ENCODE measurements at regions not wholly inside any gene's neighbourhood (a gene's known extent, or its start where the extent isn't known, plus 50 kb on each side); places are given as distances from the start of the nearest gene placed in this dataset.
A peak's percentile ranks its signal among the peaks of the same experiment; 100 is the strongest.

DNA sequence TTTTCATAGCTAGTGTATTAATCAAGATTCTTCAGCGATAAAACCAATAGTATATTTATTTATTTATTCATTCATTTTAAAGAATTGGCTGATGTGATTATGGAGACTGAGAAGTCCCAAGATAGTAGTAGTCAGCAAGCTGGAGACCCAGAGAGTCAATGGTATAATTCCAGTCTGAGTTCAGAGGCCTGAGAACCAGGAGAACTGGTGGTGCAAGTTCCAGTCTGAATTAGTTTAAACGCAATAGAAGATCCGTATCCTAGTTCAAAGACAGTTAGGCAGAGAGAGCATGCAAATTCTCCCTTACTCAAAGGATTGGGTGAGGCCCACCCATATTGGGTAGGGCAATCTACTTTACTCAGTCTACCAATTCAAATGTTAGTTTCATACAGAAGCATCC is 364.2 kb upstream of the RPS23 start:
- no peaks in the 10 kb centered on the region for H3K27me3 Mint-ChIP-seq
- ChIA-PET CTCF (interaction anchor here (0.9 to 2.0 kb wide), 8 partner anchors 14 to 921 kb away, joined by 3 to 11 read pairs (median 4); no protein-coding TSS in a partner anchor), POLR2A (no interaction called here)
- no peak overlapping the region for H3K4me3 Mint-ChIP-seq
- H3K9me3 Mint-ChIP-seq: no peaks in the 10 kb centered on the region
- H3K27ac Mint-ChIP-seq: no peak overlapping the region
- intact Hi-C loops (cut with micrococcal nuclease): loop anchor here (5.0 to 10.0 kb wide), 3 partner anchors 150 to 922 kb away; no protein-coding TSS in a partner anchor
- DNase-seq (no peak), ATAC-seq (no peak)
- TF ChIP-seq CTCF (IDR thresholded peaks at IDR 0.05): no peak
- H3K4me1 Mint-ChIP-seq (ENCODE audit: low read depth): peaks cover 1% of the 10 kb centered on the region
- H3K36me3 Mint-ChIP-seq (ENCODE audit: low read depth): no peaks in the 10 kb centered on the region

- POLR2A ChIA-PET: no interaction called here
- TF ChIP-seq CTCF (IDR thresholded peaks at IDR 0.05): peak; percentile 65
- intact Hi-C loops (cut with micrococcal nuclease): loop anchor here (5.0 to 10.0 kb wide), 3 partner anchors 151 to 923 kb away; no protein-coding TSS in a partner anchor
- Mint-ChIP-seq H3K27me3 (no peaks in the 10 kb centered on the region), H3K4me3 (no peak overlapping the region), H3K4me1 (ENCODE audit: low read depth) (peaks cover 1% of the 10 kb centered on the region), H3K9me3 (no peaks in the 10 kb centered on the region), H3K36me3 (ENCODE audit: low read depth) (no peaks in the 10 kb centered on the region), H3K27ac (no peak overlapping the region)
- ATAC-seq (peak; percentile 62), DNase-seq (peak; percentile 24)
- CTCF ChIA-PET: interaction anchor here (0.6 to 2.0 kb wide), 15 partner anchors 11 to 922 kb away, joined by 3 to 11 read pairs (median 3); no protein-coding TSS in a partner anchor
Measured at GRCh38 chr5:82641331-82642003, 363.3 kb upstream of the RPS23 start.

DNA sequence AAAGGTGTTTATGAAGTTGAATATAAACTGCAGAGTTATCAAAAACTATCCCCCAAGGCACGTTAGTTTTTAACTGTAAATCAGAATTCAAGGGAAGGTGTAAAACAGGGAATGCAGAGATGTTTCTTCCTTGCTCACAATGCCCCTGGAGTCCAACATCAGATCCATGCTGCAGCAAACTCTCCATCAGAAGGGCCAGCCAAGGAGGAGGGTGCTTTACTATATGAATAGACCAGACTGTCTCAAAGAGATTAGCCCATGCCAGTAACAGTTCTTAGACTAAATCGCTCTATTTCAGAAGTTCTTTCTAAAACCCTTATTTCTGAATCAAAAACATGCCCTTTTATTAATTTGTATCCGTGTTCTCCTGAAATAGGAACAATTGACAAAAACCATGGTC is 362.8 kb upstream of the RPS23 start:
- POLR2A ChIA-PET: no interaction called here

GRCh38 chr5:82639393-82640144 is 361.4 kb upstream of the RPS23 start:
- ChIA-PET CTCF (no interaction called here), POLR2A (no interaction called here)
- Mint-ChIP-seq H3K27ac (no peak overlapping the region), H3K4me1 (ENCODE audit: low read depth) (peaks cover 1% of the 10 kb centered on the region), H3K27me3 (no peaks in the 10 kb centered on the region), H3K9me3 (no peaks in the 10 kb centered on the region), H3K4me3 (no peak overlapping the region), H3K36me3 (ENCODE audit: low read depth) (no peaks in the 10 kb centered on the region)
- no peak for TF ChIP-seq CTCF (IDR thresholded peaks at IDR 0.05)
- intact Hi-C loops (cut with micrococcal nuclease): loop anchor here (5.0 to 10.0 kb wide), 4 partner anchors 153 to 925 kb away; no protein-coding TSS in a partner anchor
- DNase-seq (no peak), ATAC-seq (no peak)

More for the DNA sequence above, 362.8 kb upstream of the RPS23 start:
- intact Hi-C loops (cut with micrococcal nuclease): loop anchor here (5.0 to 10.0 kb wide), 3 partner anchors 151 to 924 kb away; no protein-coding TSS in a partner anchor
- Mint-ChIP-seq H3K9me3 (no peaks in the 10 kb centered on the region), H3K27me3 (no peaks in the 10 kb centered on the region), H3K4me3 (no peak overlapping the region), H3K4me1 (ENCODE audit: low read depth) (peaks cover 1% of the 10 kb centered on the region), H3K36me3 (ENCODE audit: low read depth) (no peaks in the 10 kb centered on the region), H3K27ac (no peak overlapping the region)
- CTCF ChIA-PET: interaction anchor here (0.6 to 2.0 kb wide), 8 partner anchors 12 to 834 kb away, joined by 3 to 11 read pairs (median 4); no protein-coding TSS in a partner anchor
- no peak for TF ChIP-seq CTCF (IDR thresholded peaks at IDR 0.05)
- DNase-seq (no peak), ATAC-seq (no peak)

- no peak for ATAC-seq
- no peak overlapping the region for H3K27ac Mint-ChIP-seq
- H3K4me3 Mint-ChIP-seq: no peak overlapping the region
- no peak for DNase-seq
- ChIA-PET CTCF (no interaction called here), POLR2A (no interaction called here)
- no peak for TF ChIP-seq CTCF (IDR thresholded peaks at IDR 0.05)
- H3K9me3 Mint-ChIP-seq: no peaks in the 10 kb centered on the region
- H3K36me3 Mint-ChIP-seq (ENCODE audit: low read depth): no peaks in the 10 kb centered on the region
- H3K27me3 Mint-ChIP-seq: no peaks in the 10 kb centered on the region
- peaks cover 1% of the 10 kb centered on the region for H3K4me1 Mint-ChIP-seq (ENCODE audit: low read depth)
- intact Hi-C loops (cut with micrococcal nuclease): loop anchor here (10.0 kb wide), 1 partner anchor 282 kb away; no protein-coding TSS in a partner anchor
Measured at GRCh38 chr5:82636591-82636990, 358.4 kb upstream of the RPS23 start.
